ENCODE measurements at regions not wholly inside any gene's neighbourhood (a gene's known extent, or its start where the extent isn't known, plus 50 kb on each side); places are given as distances from the start of the nearest gene placed in this dataset.

- H3K9me3 ChIP-seq: no peaks in the 10 kb centered on the region
- no peaks in the 10 kb centered on the region for H3K27me3 ChIP-seq
- DNase-seq (ENCODE audit: extremely low spot score): no peak
- no peaks in the 10 kb centered on the region for H3K36me3 ChIP-seq
- intact Hi-C loops (cut with DNase I): no loop called here
- no peak overlapping the region for H3K4me3 ChIP-seq
- 84% methylated on average over 6 of the region's 9 CpGs for WGBS
- no peaks in the 10 kb centered on the region for H3K4me1 ChIP-seq
- no peak for TF ChIP-seq POLR2A (IDR thresholded peaks at IDR 0.05; ENCODE audit: low read depth)
- H3K27ac ChIP-seq (replicated peaks in 1 of 4): no peak overlapping the region
Observed at GRCh38 chr4:32216502-32216901, 1496.3 kb downstream of the PCDH7 start.

GRCh38 chr4:32219306-32220075, 1499.3 kb downstream of the PCDH7 start:
- no peaks in the 10 kb centered on the region for H3K36me3 ChIP-seq
- no peaks in the 10 kb centered on the region for H3K4me1 ChIP-seq
- TF ChIP-seq POLR2A (IDR thresholded peaks at IDR 0.05; ENCODE audit: low read depth) (no peak), POLR2AphosphoS5 (IDR thresholded peaks at IDR 0.05) (no peak), CTCF (IDR thresholded peaks at IDR 0.05) (no peak), EP300 (IDR thresholded peaks at IDR 0.05) (no peak)
- H3K27ac ChIP-seq (replicated peaks in 1 of 4): no peak overlapping the region
- H3K9me3 ChIP-seq: peaks cover 0 to 4% (median under 1%) of the 10 kb centered on the region in 4 donors
- 46% methylated on average over 3 of the region's 3 CpGs for WGBS
- no peak overlapping the region for H3K4me3 ChIP-seq
- no peak for DNase-seq (ENCODE audit: extremely low spot score)
- intact Hi-C loops (cut with DNase I): no loop called here
- H3K27me3 ChIP-seq: no peaks in the 10 kb centered on the region

GRCh38 chr4:32226204-32226603, 1506.0 kb downstream of the PCDH7 start:
- Histone ChIP-seq H3K27ac (replicated peaks in 1 of 4) (no peak overlapping the region), H3K36me3 (no peaks in the 10 kb centered on the region), H3K27me3 (no peaks in the 10 kb centered on the region), H3K9me3 (peaks cover 0 to 6% (median 2%) of the 10 kb centered on the region in 4 donors), H3K4me3 (no peak overlapping the region), H3K4me1 (no peaks in the 10 kb centered on the region)
- TF ChIP-seq POLR2A (IDR thresholded peaks at IDR 0.05; ENCODE audit: low read depth) (no peak), CTCF (IDR thresholded peaks at IDR 0.05) (no peak), POLR2AphosphoS5 (IDR thresholded peaks at IDR 0.05) (no peak), EP300 (IDR thresholded peaks at IDR 0.05) (no peak)
- no peak for DNase-seq (ENCODE audit: extremely low spot score)
- intact Hi-C loops (cut with DNase I): no loop called here

- no peaks in the 10 kb centered on the region for H3K4me1 ChIP-seq
- no peak overlapping the region for H3K27ac ChIP-seq (replicated peaks in 1 of 4)
- peaks cover 0 to 6% (median 2%) of the 10 kb centered on the region in 4 donors for H3K9me3 ChIP-seq
- no peak overlapping the region for H3K4me3 ChIP-seq
- no peaks in the 10 kb centered on the region for H3K36me3 ChIP-seq
- no peak for DNase-seq (ENCODE audit: extremely low spot score)
- WGBS: 54% methylated on average over 2 of the region's 2 CpGs
- H3K27me3 ChIP-seq: no peaks in the 10 kb centered on the region
- intact Hi-C loops (cut with DNase I): no loop called here
- no peak for TF ChIP-seq POLR2AphosphoS5 (IDR thresholded peaks at IDR 0.05)
- no peak for TF ChIP-seq CTCF (IDR thresholded peaks at IDR 0.05)
- TF ChIP-seq EP300 (IDR thresholded peaks at IDR 0.05): no peak
- TF ChIP-seq POLR2A (IDR thresholded peaks at IDR 0.05; ENCODE audit: low read depth): no peak
Observed at GRCh38 chr4:32226733-32227132, 1506.6 kb downstream of the PCDH7 start.

GRCh38 chr4:32243926-32244325, 1523.8 kb downstream of the PCDH7 start:
- no peaks in the 10 kb centered on the region for H3K36me3 ChIP-seq
- intact Hi-C loops (cut with DNase I): no loop called here
- 79% methylated on average over 3 of the region's 3 CpGs for WGBS
- no peaks in the 10 kb centered on the region for H3K27me3 ChIP-seq
- H3K4me1 ChIP-seq: no peaks in the 10 kb centered on the region
- no peak overlapping the region for H3K27ac ChIP-seq (replicated peaks in 1 of 4)
- no peak for DNase-seq (ENCODE audit: extremely low spot score)
- H3K9me3 ChIP-seq: no peaks in the 10 kb centered on the region
- H3K4me3 ChIP-seq: no peak overlapping the region
- TF ChIP-seq EP300 (IDR thresholded peaks at IDR 0.05) (no peak), CTCF (IDR thresholded peaks at IDR 0.05) (no peak), POLR2A (IDR thresholded peaks at IDR 0.05; ENCODE audit: low read depth) (no peak), POLR2AphosphoS5 (IDR thresholded peaks at IDR 0.05) (no peak)
